Endometrium (tissue), 2 donors: ENCODE measurements at regions not wholly inside any gene's neighbourhood (a gene's known extent, or its start where the extent isn't known, plus 50 kb on each side); places are given as distances from the start of the nearest gene placed in this dataset.

Experiments used
- FAIRE-seq: peaks from 2 replicates; lab custom pipeline; 2012; peaks lifted over from hg19 to GRCh38; lab: Jason Lieb, UNC
- donor health status: control.
- donor health status: control.

DNA sequence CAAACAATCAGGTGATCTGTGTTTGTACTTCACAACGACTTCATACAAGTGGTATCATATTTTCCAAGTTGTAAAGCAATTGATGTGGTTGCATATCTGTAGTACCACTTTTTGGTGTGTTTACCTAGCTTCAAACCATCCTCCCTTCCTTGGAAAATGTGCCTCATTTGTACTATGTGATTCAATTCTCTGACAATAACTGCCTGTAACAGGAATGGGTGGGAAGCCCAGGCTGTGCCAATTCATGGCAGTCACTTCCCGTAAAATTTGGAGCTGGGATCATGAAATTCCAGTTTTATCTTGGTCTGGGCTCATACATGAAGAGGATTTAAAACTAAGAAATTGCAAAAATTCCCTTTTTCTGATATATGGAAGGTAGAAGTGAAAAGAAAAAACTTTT lies 250.1 kb downstream of the DIO2 start:
- FAIRE-seq, result no peak

GRCh38 chr14:79960288-79960687 lies 251.0 kb downstream of the DIO2 start:
- no peak for FAIRE-seq

GRCh38 chr14:79951572-79951971 lies 259.7 kb downstream of the DIO2 start:
- FAIRE-seq, result no peak

- FAIRE-seq, result no peak
These were observed 261.4 kb downstream of the DIO2 start for GRCh38 chr14:79949906-79950305.

DNA sequence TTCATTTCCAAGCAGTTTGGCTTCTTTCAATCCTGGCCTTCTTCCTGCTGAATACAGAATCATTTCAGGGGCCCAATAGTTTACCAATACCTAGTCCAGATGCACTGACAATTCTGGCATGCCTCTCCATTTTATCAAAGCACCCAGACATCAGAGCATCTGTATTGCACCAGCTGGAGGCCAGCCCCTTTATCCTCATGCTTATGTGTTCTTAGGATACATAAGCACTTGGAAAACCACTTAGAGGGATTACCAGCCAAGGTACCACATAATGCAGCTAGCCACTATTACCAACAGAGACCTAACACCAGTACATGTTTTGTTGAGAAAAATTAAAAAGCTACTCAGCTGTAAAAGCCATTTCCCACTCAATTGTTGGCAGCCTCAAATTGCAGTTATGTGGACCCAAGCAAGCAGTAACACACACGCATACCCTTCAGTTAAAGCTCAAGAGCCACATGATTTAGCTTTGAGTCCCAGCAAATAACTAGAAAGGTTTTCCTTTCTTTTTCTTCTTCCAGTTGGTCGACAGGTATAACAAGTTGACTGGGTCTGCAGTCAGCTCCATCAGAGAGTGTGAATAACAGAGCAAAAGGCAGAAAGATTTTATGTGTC lies 263.8 kb downstream of the DIO2 start:
- no peak for FAIRE-seq

DNA sequence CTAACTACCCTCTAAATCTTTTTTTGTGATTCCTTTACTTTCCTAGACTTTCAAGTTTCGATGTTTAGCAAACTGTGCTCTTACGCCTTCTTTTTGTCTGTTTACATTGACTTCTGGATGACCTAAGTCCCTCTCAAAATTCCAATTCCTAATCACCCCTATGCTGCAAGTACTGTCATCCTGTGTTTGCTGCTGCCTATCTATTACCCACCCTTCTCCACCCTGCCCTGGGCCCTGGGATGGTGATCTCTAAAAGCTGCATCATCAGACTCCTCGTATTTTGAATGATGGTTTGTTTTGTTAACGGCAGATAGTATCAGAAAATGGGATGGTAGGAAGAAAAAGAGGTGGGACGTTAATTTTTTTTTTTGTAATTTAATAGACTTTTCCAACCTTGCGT lies 272.1 kb downstream of the DIO2 start:
- no peak for FAIRE-seq

DNA sequence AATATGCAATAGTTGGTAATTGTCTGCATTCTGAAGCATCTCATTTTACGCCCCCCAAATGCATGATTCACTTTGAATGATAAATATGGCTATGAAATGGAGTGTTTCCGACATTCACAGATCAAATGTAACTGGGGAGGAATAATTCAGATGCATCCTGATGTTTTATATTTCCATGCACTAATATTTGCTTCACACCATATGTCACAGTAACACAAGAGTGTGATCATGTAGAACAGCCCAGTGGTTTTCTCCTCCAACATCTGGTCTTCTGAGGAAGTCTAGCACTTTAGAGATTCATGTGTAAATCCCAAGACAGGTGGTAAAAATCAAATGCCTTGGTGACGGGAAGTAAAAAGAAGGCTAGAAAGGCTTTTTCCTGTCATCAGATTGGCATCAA lies 273.1 kb downstream of the DIO2 start:
- no peak for FAIRE-seq

- FAIRE-seq, result no peak
These were observed 273.9 kb downstream of the DIO2 start for GRCh38 chr14:79937433-79937832.

DNA sequence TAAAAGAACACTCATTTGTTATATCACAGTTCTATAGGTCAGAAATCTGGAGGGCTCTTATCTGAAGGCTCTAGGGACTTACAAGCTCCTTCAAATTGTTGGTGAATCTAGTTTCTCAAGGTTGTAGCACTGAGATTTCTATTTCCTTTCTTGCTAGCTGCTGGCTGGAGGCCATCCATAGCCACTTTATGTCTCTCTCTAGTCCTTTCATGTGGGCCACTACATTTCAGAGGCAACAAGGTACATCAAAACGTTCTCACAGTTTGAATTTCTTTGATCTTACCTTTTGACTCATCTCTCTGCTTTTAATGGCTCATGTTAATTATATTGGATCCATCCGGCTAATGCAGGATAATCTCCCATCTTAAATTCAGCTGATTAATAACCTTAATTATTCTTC lies 286.8 kb downstream of the DIO2 start:
- FAIRE-seq, result no peak

GRCh38 chr14:79920180-79920692 lies 291.1 kb downstream of the DIO2 start:
- no peak for FAIRE-seq
